DND-41 (cell line): ENCODE measurements at regions not wholly inside any gene's neighbourhood (a gene's known extent, or its start where the extent isn't known, plus 50 kb on each side); places are given as distances from the start of the nearest gene placed in this dataset.

Experiments used
- ATAC-seq: fragments of 200-7000 bp; cut with Tn5 transposase; 3 replicates; pipeline ENCODE4 v1.9.1; 2021; ENCODE audit warnings: low read depth; ENCODE audit not compliant: insufficient read depth
- DNase-seq: peaks from one replicate; pipeline ENCODE4 v3.0.0-alpha.2; 2020
- H2AFZ ChIP-seq: 2 replicates; pipeline ENCODE4 v1.6.0; 2012; ENCODE audit warnings: low read depth, low read length
- H3K27ac ChIP-seq: 2 replicates; pipeline ENCODE4 v1.5.1; 2012; ENCODE audit warnings: low read length, inconsistent platforms
- H3K27me3 ChIP-seq: fragments of 200-600 bp; sonication (generic); 2 replicates; pipeline ENCODE4 v1.6.0; 2012; ENCODE audit warnings: low read length, mild to moderate bottlenecking, inconsistent platforms; ENCODE audit not compliant: insufficient read depth, poor library complexity
- H3K36me3 ChIP-seq: 2 replicates; pipeline ENCODE4 v1.5.1; 2012; ENCODE audit warnings: low read length, inconsistent platforms; ENCODE audit not compliant: insufficient read depth
- H3K4me1 ChIP-seq: 2 replicates; pipeline ENCODE4 v1.5.1; 2012; ENCODE audit warnings: mild to moderate bottlenecking, low read length; ENCODE audit not compliant: insufficient read depth
- H3K4me2 ChIP-seq: 2 replicates; pipeline ENCODE4 v1.6.0; 2012; ENCODE audit warnings: mild to moderate bottlenecking, moderate library complexity, low read length, inconsistent platforms; ENCODE audit not compliant: insufficient read depth
- H3K4me3 ChIP-seq, 2 experiments: fragments of 200-600 bp in 1 of 2; shearing (Covaris generic) in 1 of 2; 2 replicates each; pipeline ENCODE4 v1.5.1; 2012 to 2016; ENCODE audit warnings: inconsistent platforms in 2 of 2, low read length in 2 of 2, mild to moderate bottlenecking in 2 of 2, low read depth in 1 of 2, moderate library complexity in 1 of 2
- H3K79me2 ChIP-seq: 2 replicates; pipeline ENCODE4 v1.6.0; 2012; ENCODE audit warnings: low read length, inconsistent platforms; ENCODE audit not compliant: insufficient read depth
- H3K9ac ChIP-seq: 2 replicates; pipeline ENCODE4 v1.6.0; 2012; ENCODE audit warnings: low read depth, mild to moderate bottlenecking, inconsistent platforms, low read length, moderate library complexity
- H3K9me3 ChIP-seq: 2 replicates; pipeline ENCODE4 v1.5.1; 2012; ENCODE audit warnings: low read length, moderate library complexity, mild to moderate bottlenecking, inconsistent platforms; ENCODE audit not compliant: insufficient read depth, severe bottlenecking
- H4K20me1 ChIP-seq: 2 replicates; pipeline ENCODE4 v1.6.0; 2012; ENCODE audit warnings: low read length; ENCODE audit not compliant: insufficient read depth
- CTCF ChIP-seq: IDR thresholded peaks from 2 replicates; pipeline ENCODE4 v1.5.1; 2012; ENCODE audit warnings: borderline replicate concordance, low read length, moderate library complexity, mild to moderate bottlenecking; ENCODE audit not compliant: poor library complexity, severe bottlenecking; ENCODE audit errors: extremely low read depth
- EZH2 ChIP-seq: IDR thresholded peaks from 3 replicates; pipeline ENCODE4 v1.6.1; 2012; ENCODE audit warnings: borderline replicate concordance, low read depth, mild to moderate bottlenecking, moderate library complexity, low read length, inconsistent platforms; ENCODE audit not compliant: severe bottlenecking

GRCh38 chr7:121603886-121604285, 207.8 kb upstream of the FAM3C start:
- no peak overlapping the region for H3K9ac ChIP-seq
- H3K9me3 ChIP-seq: no peaks in the 10 kb centered on the region
- H3K27me3 ChIP-seq: peaks cover 6% of the 10 kb centered on the region
- H3K4me2 ChIP-seq: no peak overlapping the region
- H3K4me3 ChIP-seq: no peak overlapping the region
- no peak for ATAC-seq
- no peaks in the 10 kb centered on the region for H3K79me2 ChIP-seq
- H3K4me1 ChIP-seq: no peaks in the 10 kb centered on the region
- H4K20me1 ChIP-seq: no peaks in the 10 kb centered on the region
- TF ChIP-seq EZH2 (no peak), CTCF (no peak)
- no peak overlapping the region for H2AFZ ChIP-seq
- H3K27ac ChIP-seq: no peak overlapping the region
- H3K36me3 ChIP-seq: no peaks in the 10 kb centered on the region
- DNase-seq: no peak

GRCh38 chr7:121599887-121600286, 203.8 kb upstream of the FAM3C start:
- no peak for DNase-seq
- Histone ChIP-seq H4K20me1 (no peaks in the 10 kb centered on the region), H2AFZ (no peak overlapping the region), H3K79me2 (no peaks in the 10 kb centered on the region), H3K9ac (no peak overlapping the region), H3K4me2 (no peak overlapping the region), H3K4me1 (no peaks in the 10 kb centered on the region), H3K36me3 (no peaks in the 10 kb centered on the region), H3K9me3 (no peaks in the 10 kb centered on the region), H3K27me3 (peaks cover 4% of the 10 kb centered on the region), H3K4me3 (no peak overlapping the region), H3K27ac (no peak overlapping the region)
- no peak for ATAC-seq
- TF ChIP-seq EZH2 (no peak), CTCF (no peak)

- no peak overlapping the region for H2AFZ ChIP-seq
- no peaks in the 10 kb centered on the region for H3K36me3 ChIP-seq
- H3K9ac ChIP-seq: no peak overlapping the region
- DNase-seq (no peak), ATAC-seq (no peak)
- H3K79me2 ChIP-seq: no peaks in the 10 kb centered on the region
- H3K4me3 ChIP-seq: no peak overlapping the region
- H3K9me3 ChIP-seq: no peaks in the 10 kb centered on the region
- H3K27ac ChIP-seq: no peak overlapping the region
- H3K4me2 ChIP-seq: no peak overlapping the region
- no peak for TF ChIP-seq CTCF
- no peaks in the 10 kb centered on the region for H3K27me3 ChIP-seq
- H4K20me1 ChIP-seq: no peaks in the 10 kb centered on the region
- no peaks in the 10 kb centered on the region for H3K4me1 ChIP-seq
Measured at GRCh38 chr7:121595758-121596696, 199.9 kb upstream of the FAM3C start.
